ENCODE measurements at regions not wholly inside any gene's neighbourhood (a gene's known extent, or its start where the extent isn't known, plus 50 kb on each side); places are given as distances from the start of the nearest gene placed in this dataset.

GRCh38 chr4:23547096-23547495 lies 342.8 kb downstream of the PPARGC1A start:
- TF ChIP-seq POLR2A (IDR thresholded peaks at IDR 0.05; ENCODE audit: low read depth, low read length) (no peak), CTCF (conservative IDR thresholded peaks at IDR 0.05; ENCODE audit: low read depth, low read length) (no peak), MAZ (IDR thresholded peaks at IDR 0.05; ENCODE audit: borderline replicate concordance, low read depth, low read length) (no peak), RCOR1 (IDR thresholded peaks at IDR 0.05; ENCODE audit: insufficient replicate concordance, low read length) (no peak), CHD1 (IDR thresholded peaks at IDR 0.05; ENCODE audit: low read depth, low read length) (no peak)
- intact Hi-C loops (cut with micrococcal nuclease) (no loop called here), in situ Hi-C loops (cut with MboI; ENCODE audit: low sequenced_read_pairs) (no loop called here), dilution Hi-C loops (cut with HindIII; ENCODE audit: low sequenced_read_pairs, unreplicated experiment) (no loop called here)
- no CpG with 5 or more reads among the region's 2 CpGs for WGBS, 2 experiments (ENCODE audit: extremely low coverage in 2 of 2, insufficient read length in 1 of 2)
- Histone ChIP-seq H3K27ac (ENCODE audit: insufficient read depth, low read length) (no peak overlapping the region), H2BK20ac (ENCODE audit: low read depth, low read length) (no peak overlapping the region), H2AK9ac (replicated peaks; ENCODE audit: low read depth, low read length, poor library complexity) (no peak overlapping the region), H4K8ac (ENCODE audit: low read depth in 2 of 2, low read length in 2 of 2) (no peak overlapping the region), H2BK5ac (ENCODE audit: low read depth, low read length, poor library complexity, severe bottlenecking) (no peak overlapping the region), H3K36me3 (ENCODE audit: control insufficient read depth, insufficient read depth, low read length) (no peaks in the 10 kb centered on the region), H3K56ac (ENCODE audit: extremely low read depth, insufficient read depth, low read length) (no peak overlapping the region), H3K9me3 (ENCODE audit: control insufficient read depth, insufficient read depth, low read length) (no peaks in the 10 kb centered on the region; the same call in 1 of the 2 replicates), H3K4me3 (ENCODE audit: insufficient read depth, low read depth, low read length) (no peak overlapping the region), H3K9me1 (ENCODE audit: insufficient read depth, low read length) (no peaks in the 10 kb centered on the region), H3K23ac (ENCODE audit: low read depth, low read length) (no peak overlapping the region), H3K4me2 (ENCODE audit: low read depth, low read length) (no peak overlapping the region), H3K18ac (ENCODE audit: low read depth, low read length) (no peak overlapping the region), H3K4ac (ENCODE audit: low read depth, low read length) (no peak overlapping the region), H3K79me1 (ENCODE audit: low read depth in 1 of 2, low read length in 2 of 2) (no peaks in the 10 kb centered on the region), H4K5ac (ENCODE audit: low read depth, low read length) (no peak overlapping the region), H2AFZ (replicated peaks; ENCODE audit: low read length, poor library complexity) (no peak overlapping the region), H3K9ac (ENCODE audit: low read depth, low read length) (no peak overlapping the region), H2BK15ac (ENCODE audit: low read depth, low read length) (no peak overlapping the region), H3K4me1 (ENCODE audit: control insufficient read depth, insufficient read depth, low read length) (no peaks in the 10 kb centered on the region), H3K27me3 (ENCODE audit: control insufficient read depth, insufficient read depth, low read length) (no peaks in the 10 kb centered on the region), H3K14ac (replicated peaks; ENCODE audit: low read depth, low read length) (no peak overlapping the region), H2AK5ac (ENCODE audit: low read depth, low read length) (no peak overlapping the region), H2BK120ac (ENCODE audit: low read depth, low read length) (no peak overlapping the region), H4K20me1 (ENCODE audit: insufficient read depth, low read length) (no peaks in the 10 kb centered on the region), H4K91ac (ENCODE audit: insufficient read depth, low read depth, low read length) (no peak overlapping the region)
- ChIA-PET POLR2A (ENCODE audit: unreplicated experiment) (no interaction called here), CTCF (no interaction called here)
- BruUV-seq (replicated peaks), result no TSS peak
- ATAC-seq (ENCODE audit: low read depth) (no peak), DNase-seq (no peak)
